HG03175 (cell line): ENCODE measurements at regions not wholly inside any gene's neighbourhood (a gene's known extent, or its start where the extent isn't known, plus 50 kb on each side); places are given as distances from the start of the nearest gene placed in this dataset.
A peak's percentile ranks its signal among the peaks of the same experiment; 100 is the strongest.

ENCODE experiments used
- ATAC-seq: cut with Tn5 transposase; IDR thresholded peaks from one replicate; pipeline ENCODE4 v1.9.1; 2021; ENCODE audit warnings: mild to moderate bottlenecking, moderate library complexity; ENCODE audit not compliant: unreplicated experiment

GRCh38 chr13:22047082-22047784 lies 376.4 kb downstream of the FGF9 start:
- no peak for ATAC-seq

GRCh38 chr13:22047785-22048104 lies 376.9 kb downstream of the FGF9 start:
- ATAC-seq = no peak

- ATAC-seq = no peak
Measured at GRCh38 chr13:22049384-22049783, 378.5 kb downstream of the FGF9 start.

- ATAC-seq = no peak
Measured at GRCh38 chr13:22050951-22051563, 380.2 kb downstream of the FGF9 start.

- no peak for ATAC-seq
Measured at GRCh38 chr13:22053053-22053452, 382.2 kb downstream of the FGF9 start.

- no peak for ATAC-seq
Measured at GRCh38 chr13:22055259-22055658, 384.4 kb downstream of the FGF9 start.

GRCh38 chr13:22060187-22060586 lies 389.3 kb downstream of the FGF9 start:
- ATAC-seq = no peak

GRCh38 chr13:22061371-22061805 lies 390.5 kb downstream of the FGF9 start:
- ATAC-seq = peak; percentile 67

GRCh38 chr13:22061806-22062391 lies 391.0 kb downstream of the FGF9 start:
- peak; percentile 75 for ATAC-seq

GRCh38 chr13:22062478-22063205 lies 391.8 kb downstream of the FGF9 start:
- no peak for ATAC-seq

- no peak for ATAC-seq
Measured at GRCh38 chr13:22063416-22064124, 392.7 kb downstream of the FGF9 start.

GRCh38 chr13:22064854-22065620 lies 394.2 kb downstream of the FGF9 start:
- ATAC-seq = no peak

GRCh38 chr13:22073718-22074117 lies 402.8 kb downstream of the FGF9 start:
- ATAC-seq = peak; percentile 67

GRCh38 chr13:22074403-22074802 lies 403.5 kb downstream of the FGF9 start:
- ATAC-seq = no peak

GRCh38 chr13:22076658-22077057 lies 405.8 kb downstream of the FGF9 start:
- ATAC-seq = no peak

GRCh38 chr13:22077205-22077683 lies 406.4 kb downstream of the FGF9 start:
- ATAC-seq = no peak

GRCh38 chr13:22077764-22078163 lies 406.9 kb downstream of the FGF9 start:
- ATAC-seq = no peak

GRCh38 chr13:22079961-22080360 lies 409.1 kb downstream of the FGF9 start:
- ATAC-seq = no peak

- no peak for ATAC-seq
Measured at GRCh38 chr13:22080832-22081231, 410.0 kb downstream of the FGF9 start.

GRCh38 chr13:22081430-22081829 lies 410.6 kb downstream of the FGF9 start:
- no peak for ATAC-seq
